Gastroesophageal sphincter (tissue), 4 donors: ENCODE measurements at regions not wholly inside any gene's neighbourhood (a gene's known extent, or its start where the extent isn't known, plus 50 kb on each side); places are given as distances from the start of the nearest gene placed in this dataset.

Source experiments
- ATAC-seq: fragments of 150-250 bp; one replicate; pipeline ENCODE4 v1.9.1; 2016; ENCODE audit warnings: mild to moderate bottlenecking, moderate library complexity
- H3K27ac ChIP-seq, 4 donors: fragments of 200-600 bp; sonication (generic) in 3 of 4; 1 replicate in 3 of 4; 2 replicates in 1 of 4; pipeline ENCODE4 v1.5.1; 2016 to 2019
- H3K27me3 ChIP-seq: fragments of 200-600 bp; sonication (generic); one replicate; pipeline ENCODE4 v1.5.1; 2019
- H3K36me3 ChIP-seq, 2 donors: fragments of 200-600 bp; sonication (generic); one replicate each; pipeline ENCODE4 v1.5.1; 2019; ENCODE audit warnings: control low read depth in 1 of 2
- H3K4me1 ChIP-seq, 3 donors: fragments of 200-600 bp; sonication (generic); 1 replicate in 2 of 3; 2 replicates in 1 of 3; pipeline ENCODE4 v1.5.1; 2016 to 2019; ENCODE audit warnings: control low read depth in 2 of 3
- H3K4me3 ChIP-seq, 2 donors: fragments of 200-600 bp; sonication (generic); one replicate each; pipeline ENCODE4 v1.5.1; 2019; ENCODE audit warnings: mild to moderate bottlenecking in 1 of 2, moderate library complexity in 1 of 2
- H3K9me3 ChIP-seq, 3 donors: fragments of 200-600 bp; sonication (generic); one replicate each; pipeline ENCODE4 v1.5.1; 2017 to 2019; ENCODE audit warnings: control low read depth in 2 of 3
- EP300 ChIP-seq: sonication (generic); formaldehyde crosslinking; IDR thresholded peaks from one replicate; pipeline ENCODE4 v1.6.1; 2017; ENCODE audit warnings: antibody characterized with exemption, mild to moderate bottlenecking
- POLR2A ChIP-seq, 2 donors: fragments of 450-650 bp; IDR thresholded peaks; one replicate each; pipeline ENCODE4 v1.6.1; 2017; ENCODE audit warnings: antibody characterized with exemption in 2 of 2, mild to moderate bottlenecking in 2 of 2, moderate library complexity in 1 of 2
- POLR2AphosphoS5 ChIP-seq: sonication (generic); formaldehyde crosslinking; IDR thresholded peaks from one replicate; pipeline ENCODE4 v1.6.1; 2017; ENCODE audit warnings: antibody characterized with exemption
- WGBS, 2 donors: methylation state at CpG; one replicate each; pipeline ENCODE4 v1.1.5; 2018; ENCODE audit warnings: low coverage in 1 of 2; 5-methylcytosine and 5-hydroxymethylcytosine counted together
- TF ChIP-seq, protein P1 (sequence below), 4 experiments: fragments of 200-600 bp in 2 of 4; fragments of 450-650 bp in 2 of 4; sonication (generic) in 1 of 4; IDR thresholded peaks; one replicate each; pipeline ENCODE4 v1.5.1; 2017 to 2019; ENCODE audit warnings: antibody characterized with exemption in 4 of 4, mild to moderate bottlenecking in 2 of 4, moderate library complexity in 2 of 4

DNA sequence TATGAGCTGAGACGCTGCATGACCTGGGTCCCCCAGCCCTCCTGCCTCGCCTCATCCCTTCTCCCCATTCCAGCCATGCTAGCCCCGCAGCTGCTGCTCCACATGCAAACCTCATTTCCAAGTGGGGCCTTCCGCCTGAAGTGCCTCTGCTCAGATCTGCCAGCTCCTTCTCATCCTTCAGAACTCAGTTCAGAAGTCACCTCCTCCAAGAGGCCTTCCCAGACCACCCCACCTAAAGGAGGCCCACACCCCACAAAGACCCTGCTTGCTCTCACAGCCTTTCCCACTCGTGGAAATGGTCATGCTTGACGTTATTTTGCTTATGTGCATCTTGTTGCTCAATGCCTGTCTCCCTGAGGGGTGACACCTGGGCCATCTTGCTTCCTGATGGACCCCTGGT is 58.7 kb downstream of the RMI2 start:
- no peaks in the 10 kb centered on the region for H3K4me1 ChIP-seq
- H3K36me3 ChIP-seq: no peaks in the 10 kb centered on the region
- no peak for ATAC-seq
- no peak overlapping the region for H3K27ac ChIP-seq
- 82 to 83% methylated on average over 3 to 6 of the region's 6 CpGs for WGBS, 2 donors
- TF ChIP-seq POLR2AphosphoS5 (no peak), EP300 (no peak), POLR2A (IDR thresholded peaks at IDR 0.05) (no peak)
- TF ChIP-seq, protein P1, sequence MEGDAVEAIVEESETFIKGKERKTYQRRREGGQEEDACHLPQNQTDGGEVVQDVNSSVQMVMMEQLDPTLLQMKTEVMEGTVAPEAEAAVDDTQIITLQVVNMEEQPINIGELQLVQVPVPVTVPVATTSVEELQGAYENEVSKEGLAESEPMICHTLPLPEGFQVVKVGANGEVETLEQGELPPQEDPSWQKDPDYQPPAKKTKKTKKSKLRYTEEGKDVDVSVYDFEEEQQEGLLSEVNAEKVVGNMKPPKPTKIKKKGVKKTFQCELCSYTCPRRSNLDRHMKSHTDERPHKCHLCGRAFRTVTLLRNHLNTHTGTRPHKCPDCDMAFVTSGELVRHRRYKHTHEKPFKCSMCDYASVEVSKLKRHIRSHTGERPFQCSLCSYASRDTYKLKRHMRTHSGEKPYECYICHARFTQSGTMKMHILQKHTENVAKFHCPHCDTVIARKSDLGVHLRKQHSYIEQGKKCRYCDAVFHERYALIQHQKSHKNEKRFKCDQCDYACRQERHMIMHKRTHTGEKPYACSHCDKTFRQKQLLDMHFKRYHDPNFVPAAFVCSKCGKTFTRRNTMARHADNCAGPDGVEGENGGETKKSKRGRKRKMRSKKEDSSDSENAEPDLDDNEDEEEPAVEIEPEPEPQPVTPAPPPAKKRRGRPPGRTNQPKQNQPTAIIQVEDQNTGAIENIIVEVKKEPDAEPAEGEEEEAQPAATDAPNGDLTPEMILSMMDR (IDR thresholded peaks at IDR 0.05): no peak
- H3K9me3 ChIP-seq: no peaks in the 10 kb centered on the region
- no peak overlapping the region for H3K4me3 ChIP-seq
- H3K27me3 ChIP-seq: no peaks in the 10 kb centered on the region

DNA sequence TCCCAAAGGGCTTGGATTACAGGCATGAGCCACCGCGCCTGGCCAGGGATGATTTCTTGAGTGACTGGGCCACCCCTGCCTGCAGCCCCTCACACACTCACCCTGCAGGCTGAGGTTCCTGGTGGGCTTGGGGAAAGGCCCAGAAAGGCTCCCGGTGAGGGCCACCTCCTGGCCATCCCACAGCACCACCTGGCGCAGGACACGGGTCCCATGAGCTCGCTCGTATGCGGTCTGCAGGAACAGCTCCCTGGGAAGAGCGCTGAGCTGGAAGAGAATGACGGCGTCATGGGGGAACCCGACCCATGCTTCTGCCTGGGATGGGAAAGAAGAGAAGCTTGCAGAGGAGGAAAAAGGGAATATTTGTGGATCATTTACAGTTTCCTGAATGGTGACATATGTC is 59.3 kb downstream of the RMI2 start:
- Histone ChIP-seq H3K27me3 (no peaks in the 10 kb centered on the region), H3K36me3 (no peaks in the 10 kb centered on the region), H3K9me3 (no peaks in the 10 kb centered on the region), H3K4me1 (peaks cover 0 to 5% (median 0%) of the 10 kb centered on the region in 3 donors), H3K27ac (no peak overlapping the region), H3K4me3 (no peak overlapping the region)
- 69% methylated on average over 4 of the region's 12 CpGs; no CpG with 5 or more reads in 1 of the 2 donors for WGBS, 2 donors
- TF ChIP-seq POLR2AphosphoS5 (no peak), POLR2A (IDR thresholded peaks at IDR 0.05) (no peak), EP300 (no peak)
- TF ChIP-seq, protein P1 (IDR thresholded peaks at IDR 0.05): no peak
- ATAC-seq: no peak

DNA sequence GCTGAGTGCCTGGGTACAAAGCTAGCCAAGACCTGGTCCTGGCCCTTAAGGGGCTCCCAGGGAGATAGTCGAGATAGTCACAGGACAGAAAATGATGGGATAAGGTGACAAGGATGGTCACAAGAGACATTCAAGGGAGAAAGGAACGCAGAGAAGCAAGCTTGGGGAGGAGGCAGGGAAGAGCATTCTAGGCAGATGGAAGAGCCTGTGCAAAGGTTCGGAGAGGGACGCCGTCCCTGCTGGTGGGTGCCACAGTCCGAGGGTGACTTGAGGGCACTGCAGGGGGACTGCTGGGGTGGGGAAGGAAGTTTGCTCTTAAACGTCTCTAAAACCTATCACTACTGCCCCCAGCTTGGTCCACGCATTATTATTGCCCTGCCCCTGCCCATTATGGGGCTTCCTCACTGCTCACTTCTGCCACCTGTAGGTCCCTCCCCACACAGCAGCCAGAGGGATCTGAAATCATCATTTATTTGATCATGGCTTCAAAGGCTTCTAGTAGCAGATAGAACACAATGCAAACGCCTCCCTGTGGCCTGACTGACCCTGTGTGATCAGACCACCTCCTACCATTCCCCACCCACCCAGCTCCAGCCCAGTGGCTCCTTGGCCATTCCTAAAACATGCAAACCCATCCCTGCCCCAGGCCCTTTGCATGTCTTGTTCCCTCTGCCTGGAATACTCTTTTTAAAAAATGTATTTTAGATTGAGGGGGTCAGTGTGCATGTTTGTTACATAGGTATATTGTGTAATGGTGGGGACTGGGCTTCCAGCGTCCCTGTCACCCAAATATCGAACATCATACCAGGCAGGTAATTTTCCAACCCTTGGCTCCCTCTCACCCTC is 60.3 kb downstream of the RMI2 start:
- ATAC-seq: no peak
- H3K4me1 ChIP-seq: peaks cover 0 to 5% (median 0%) of the 10 kb centered on the region in 3 donors
- H3K9me3 ChIP-seq: no peaks in the 10 kb centered on the region
- no peaks in the 10 kb centered on the region for H3K36me3 ChIP-seq
- no peak for TF ChIP-seq EP300
- TF ChIP-seq, protein P1 (IDR thresholded peaks at IDR 0.05): peak in 3 of 4 experiments; percentile 11 to 50 (median 26)
- no peak for TF ChIP-seq POLR2AphosphoS5
- no peak for TF ChIP-seq POLR2A (IDR thresholded peaks at IDR 0.05)
- 71 to 85% methylated on average over 8 to 10 of the region's 11 CpGs for WGBS, 2 donors
- no peaks in the 10 kb centered on the region for H3K27me3 ChIP-seq
- no peak overlapping the region for H3K4me3 ChIP-seq
- H3K27ac ChIP-seq: no peak overlapping the region

DNA sequence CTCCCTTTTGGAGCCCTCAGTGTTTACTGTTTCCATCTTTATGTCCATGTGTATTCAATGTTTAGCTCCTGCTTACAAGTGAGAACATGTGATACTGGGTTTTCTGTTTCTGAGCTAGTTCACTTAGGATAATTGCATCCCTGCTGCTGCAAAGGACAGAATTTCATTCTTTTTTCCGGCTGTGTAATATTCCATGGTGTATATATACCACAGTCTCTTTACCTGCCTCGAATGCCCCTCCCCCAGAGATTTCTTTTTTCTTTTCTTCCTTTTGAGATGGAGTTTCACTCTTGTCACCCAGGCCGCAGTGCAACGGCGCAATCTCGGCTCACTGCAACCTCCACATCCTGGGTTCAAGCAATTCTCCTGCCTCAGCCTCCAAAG is 60.9 kb downstream of the RMI2 start:
- no peak for ATAC-seq
- TF ChIP-seq POLR2A (IDR thresholded peaks at IDR 0.05): no peak
- TF ChIP-seq, protein P1 (IDR thresholded peaks at IDR 0.05): no peak
- no peak for TF ChIP-seq EP300
- TF ChIP-seq POLR2AphosphoS5: no peak
- H3K4me1 ChIP-seq: peaks cover 0 to 5% (median 0%) of the 10 kb centered on the region in 3 donors
- H3K27ac ChIP-seq: no peak overlapping the region
- 99% methylated on average over 6 of the region's 6 CpGs; no CpG with 5 or more reads in 1 of the 2 donors for WGBS, 2 donors
- no peaks in the 10 kb centered on the region for H3K27me3 ChIP-seq
- H3K4me3 ChIP-seq: no peak overlapping the region
- no peaks in the 10 kb centered on the region for H3K9me3 ChIP-seq
- H3K36me3 ChIP-seq: no peaks in the 10 kb centered on the region
